Adrenal gland (tissue), 5 donors: ENCODE measurements at regions not wholly inside any gene's neighbourhood (a gene's known extent, or its start where the extent isn't known, plus 50 kb on each side); places are given as distances from the start of the nearest gene placed in this dataset.

ENCODE experiments used
- CTCF ChIP-seq, 6 experiments: fragments of 450-650 bp in 4 of 6; fragments of 200-600 bp in 2 of 6; sonication (generic) in 1 of 6; IDR thresholded peaks; 1 replicate in 5 of 6; 2 replicates in 1 of 6; pipeline versions ENCODE4 v1.5.1 to v1.8.0; 2016 to 2021; ENCODE audit warnings: antibody characterized with exemption in 6 of 6, mild to moderate bottlenecking in 2 of 6, moderate library complexity in 1 of 6
- POLR2A ChIP-seq, 2 donors: fragments of 450-650 bp; IDR thresholded peaks; one replicate each; pipeline ENCODE4 v1.6.1; 2017; ENCODE audit warnings: antibody characterized with exemption in 2 of 2, mild to moderate bottlenecking in 2 of 2, moderate library complexity in 1 of 2
- donor health status: DM: no; HTN: no; CAD: no.

GRCh38 chr13:26133851-26134250, 82.0 kb upstream of the SHISA2 start:
- no peak for TF ChIP-seq CTCF (IDR thresholded peaks at IDR 0.05)
- no peak for TF ChIP-seq POLR2A (IDR thresholded peaks at IDR 0.05)
